GM06990 (cell line): ENCODE measurements at regions not wholly inside any gene's neighbourhood (a gene's known extent, or its start where the extent isn't known, plus 50 kb on each side); places are given as distances from the start of the nearest gene placed in this dataset.

ENCODE experiments used
- DNase-seq: peaks from one replicate; pipeline ENCODE4 v3.0.0-alpha.2; 2011; ENCODE audit not compliant: insufficient read length; ENCODE audit errors: extremely low read depth
- H3K27me3 ChIP-seq: replicated peaks from 2 replicates; pipeline ENCODE4 v1.6.0; 2011; ENCODE audit warnings: low read length; ENCODE audit not compliant: control insufficient read depth, insufficient read depth
- H3K36me3 ChIP-seq: 2 replicates; pipeline ENCODE4 v1.5.1; 2011; ENCODE audit warnings: low read length; ENCODE audit not compliant: control insufficient read depth, insufficient read depth
- H3K4me3 ChIP-seq: replicated peaks from 2 replicates; pipeline ENCODE4 v1.5.1; 2011; ENCODE audit warnings: low read depth, mild to moderate bottlenecking, control low read depth, low read length
- TF ChIP-seq, protein P1 (sequence below): IDR thresholded peaks from 2 replicates; pipeline ENCODE4 v1.5.1; 2011; ENCODE audit warnings: low read length, control low read depth, mild to moderate bottlenecking, inconsistent platforms; ENCODE audit not compliant: insufficient read depth, poor library complexity, severe bottlenecking

DNA sequence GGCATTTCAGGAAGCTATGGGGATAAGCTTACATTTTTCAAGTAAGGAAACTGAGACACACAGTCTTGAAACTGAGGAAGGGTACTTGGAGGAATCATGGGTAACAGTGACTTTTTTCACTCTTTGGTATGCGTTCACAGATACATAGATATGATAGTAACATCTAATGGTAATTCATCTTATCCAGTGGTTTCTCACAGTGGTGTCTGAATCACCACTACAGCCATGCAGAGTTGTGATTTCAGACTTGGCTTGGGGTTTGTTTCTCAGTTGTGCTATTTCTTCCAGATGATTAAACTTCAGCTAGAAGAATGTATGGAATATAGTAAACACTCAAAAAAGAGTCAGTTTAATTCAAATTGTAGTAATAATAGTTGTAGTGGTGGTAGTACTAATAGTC lies 239.1 kb upstream of the NUDT12 start:
- no peaks in the 10 kb centered on the region for H3K27me3 ChIP-seq
- TF ChIP-seq, protein P1, sequence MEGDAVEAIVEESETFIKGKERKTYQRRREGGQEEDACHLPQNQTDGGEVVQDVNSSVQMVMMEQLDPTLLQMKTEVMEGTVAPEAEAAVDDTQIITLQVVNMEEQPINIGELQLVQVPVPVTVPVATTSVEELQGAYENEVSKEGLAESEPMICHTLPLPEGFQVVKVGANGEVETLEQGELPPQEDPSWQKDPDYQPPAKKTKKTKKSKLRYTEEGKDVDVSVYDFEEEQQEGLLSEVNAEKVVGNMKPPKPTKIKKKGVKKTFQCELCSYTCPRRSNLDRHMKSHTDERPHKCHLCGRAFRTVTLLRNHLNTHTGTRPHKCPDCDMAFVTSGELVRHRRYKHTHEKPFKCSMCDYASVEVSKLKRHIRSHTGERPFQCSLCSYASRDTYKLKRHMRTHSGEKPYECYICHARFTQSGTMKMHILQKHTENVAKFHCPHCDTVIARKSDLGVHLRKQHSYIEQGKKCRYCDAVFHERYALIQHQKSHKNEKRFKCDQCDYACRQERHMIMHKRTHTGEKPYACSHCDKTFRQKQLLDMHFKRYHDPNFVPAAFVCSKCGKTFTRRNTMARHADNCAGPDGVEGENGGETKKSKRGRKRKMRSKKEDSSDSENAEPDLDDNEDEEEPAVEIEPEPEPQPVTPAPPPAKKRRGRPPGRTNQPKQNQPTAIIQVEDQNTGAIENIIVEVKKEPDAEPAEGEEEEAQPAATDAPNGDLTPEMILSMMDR, result no peak
- DNase-seq, result no peak
- no peaks in the 10 kb centered on the region for H3K36me3 ChIP-seq
- H3K4me3 ChIP-seq, result no peak overlapping the region

DNA sequence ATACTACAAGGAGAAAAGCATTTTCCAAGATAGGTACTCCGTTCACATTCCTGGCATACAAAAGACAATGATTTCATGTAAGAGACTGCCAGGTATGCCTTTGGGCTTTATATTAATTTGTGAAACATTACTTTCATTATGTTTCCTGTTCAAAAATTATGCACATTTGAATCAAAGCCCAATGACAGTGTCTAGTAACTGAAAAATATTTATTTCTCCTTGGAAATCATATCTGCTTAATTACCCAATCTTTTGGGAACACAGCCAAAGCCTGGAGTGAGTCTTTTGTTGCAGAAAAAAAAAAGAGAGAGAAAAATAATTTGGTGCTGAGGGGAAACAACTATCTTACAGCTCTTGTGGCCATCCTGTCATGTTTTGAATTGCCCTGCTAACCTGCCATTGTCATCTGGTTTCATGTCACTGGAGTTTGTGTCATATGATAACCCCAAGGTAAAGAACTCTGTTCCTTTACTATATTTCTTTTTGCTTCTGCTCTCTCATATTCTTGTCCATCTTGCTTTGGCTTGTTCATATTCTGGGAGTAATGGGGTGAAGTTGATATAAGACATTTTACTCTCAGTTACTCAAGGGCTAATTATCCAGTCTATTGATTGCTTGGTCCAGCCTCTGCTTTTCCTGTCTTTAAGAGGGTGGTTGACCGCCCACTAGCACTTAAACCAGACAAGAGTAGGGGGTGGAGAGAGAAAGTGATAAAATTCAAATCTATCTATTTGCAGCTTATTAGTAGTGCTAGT lies 238.3 kb upstream of the NUDT12 start:
- DNase-seq, result no peak

DNA sequence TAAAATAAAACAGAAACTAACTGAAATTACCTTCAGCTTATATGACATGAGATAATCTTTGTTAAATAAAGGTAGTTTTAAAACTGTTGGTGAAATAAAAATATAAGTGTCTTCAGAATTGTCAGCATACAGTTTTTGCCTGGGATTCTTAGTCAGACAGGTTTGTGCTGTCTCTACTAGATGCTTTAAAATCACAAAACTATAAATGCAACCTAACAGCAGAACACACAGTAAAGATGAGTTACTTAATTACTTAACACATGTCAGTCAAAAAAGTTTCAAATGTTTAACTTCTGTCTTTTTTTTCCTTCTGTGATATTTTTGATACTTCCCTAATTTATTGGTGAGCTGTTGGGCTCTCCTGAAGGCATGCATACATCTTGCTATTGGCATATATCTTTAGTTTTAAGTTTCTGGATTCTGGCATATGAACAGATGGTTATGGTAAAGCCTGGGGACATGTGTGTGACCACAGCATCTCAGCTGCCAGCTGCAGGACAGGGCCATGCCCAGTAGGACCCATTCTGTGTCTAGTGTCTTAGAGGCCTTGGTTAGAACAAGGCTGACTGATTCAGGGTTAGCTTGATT lies 231.1 kb upstream of the NUDT12 start:
- Histone ChIP-seq H3K36me3 (no peaks in the 10 kb centered on the region), H3K4me3 (no peak overlapping the region), H3K27me3 (no peaks in the 10 kb centered on the region)
- TF ChIP-seq, protein P1, result no peak
- DNase-seq, result no peak

More for the DNA sequence above, 238.3 kb upstream of the NUDT12 start:
- H3K36me3 ChIP-seq, result no peaks in the 10 kb centered on the region
- H3K4me3 ChIP-seq, result no peak overlapping the region
- TF ChIP-seq, protein P1, result no peak
- no peaks in the 10 kb centered on the region for H3K27me3 ChIP-seq

DNA sequence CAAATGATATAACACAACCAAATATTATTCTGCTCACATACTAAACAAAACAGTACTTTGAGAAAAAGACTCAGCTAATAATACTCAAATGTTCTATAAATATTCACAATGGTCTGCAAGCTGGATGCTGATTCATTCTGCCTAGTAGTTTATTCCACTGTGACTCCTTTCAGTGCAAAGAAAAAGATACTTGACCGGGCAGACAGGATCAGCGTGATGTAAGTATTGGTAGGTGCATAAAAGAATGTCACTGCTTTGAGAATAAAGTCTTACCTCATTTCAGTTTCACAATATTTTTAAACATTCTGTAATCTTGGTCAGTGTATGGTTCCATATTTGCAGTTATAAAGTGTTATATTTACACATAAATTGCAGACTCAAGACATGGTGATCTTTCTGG lies 223.0 kb upstream of the NUDT12 start:
- no peak overlapping the region for H3K4me3 ChIP-seq

DNA sequence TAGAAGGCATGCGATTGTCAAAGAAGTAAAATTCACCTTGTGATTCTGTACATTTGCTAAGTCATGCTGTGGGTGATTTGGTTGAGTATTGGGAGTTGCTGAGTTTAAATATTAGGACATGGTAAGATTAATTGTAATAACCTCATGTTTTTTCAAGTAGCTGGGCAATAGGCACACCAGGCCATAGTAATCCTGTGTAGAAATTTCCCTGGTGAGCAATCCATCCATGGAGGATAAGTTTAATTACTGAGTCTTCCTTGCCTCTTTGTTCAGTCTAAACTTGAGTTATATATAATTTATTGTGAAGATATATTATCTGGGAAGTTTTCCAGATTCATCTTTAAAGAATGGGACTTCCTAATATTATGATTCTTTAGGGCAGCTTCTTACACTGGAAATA lies 221.1 kb upstream of the NUDT12 start:
- no peaks in the 10 kb centered on the region for H3K27me3 ChIP-seq
- TF ChIP-seq, protein P1, result no peak
- no peaks in the 10 kb centered on the region for H3K36me3 ChIP-seq
- no peak overlapping the region for H3K4me3 ChIP-seq
- no peak for DNase-seq

More for the DNA sequence above, 223.0 kb upstream of the NUDT12 start:
- H3K27me3 ChIP-seq, result no peaks in the 10 kb centered on the region
- no peak for DNase-seq
- no peaks in the 10 kb centered on the region for H3K36me3 ChIP-seq
- TF ChIP-seq, protein P1, result no peak
